Endothelial cell of umbilical vein (primary cell): ENCODE measurements at regions not wholly inside any gene's neighbourhood (a gene's known extent, or its start where the extent isn't known, plus 50 kb on each side); places are given as distances from the start of the nearest gene placed in this dataset.
"Not testable (repeated sequence)": the region's sequence is repeated elsewhere in the genome, so short reads cannot be mapped to it uniquely, and the experiment has no call there.

ENCODE experiments used
- BruUV-seq: library from RNA; stranded (reverse); fragments of 400-500 nt; replicated peaks from 2 replicates; lab custom pipeline; 2021; lab: Mats Ljungman, UMichigan
- CTCF ChIA-PET: fragments of 300-600, 350-600 bp; sonication (Branson Sonifier 250); formaldehyde crosslinking; loops from one replicate; lab custom pipeline; 2021; ENCODE audit warnings: antibody characterized with exemption, inconsistent platforms; lab: Charles Lee
- POLR2A ChIA-PET: fragments of 300-600, 350-600 bp; sonication (Branson Sonifier 250); formaldehyde crosslinking; loops from one replicate; lab custom pipeline; 2021; ENCODE audit warnings: antibody characterized with exemption, inconsistent platforms; lab: Charles Lee
- DNase-seq: peaks from one replicate; pipeline ENCODE4 v3.0.0-alpha.2; 2011; ENCODE audit warnings: low read depth, low spot score
- FAIRE-seq: peaks from 2 replicates; lab custom pipeline; 2011; peaks lifted over from hg19 to GRCh38; lab: Jason Lieb, UNC
- H2AFZ ChIP-seq: 2 replicates; pipeline ENCODE4 v1.6.0; 2012; ENCODE audit warnings: low read depth, low read length, control low read depth, inconsistent platforms
- H3K27ac ChIP-seq: 2 replicates; pipeline ENCODE4 v1.5.1; 2011; ENCODE audit warnings: low read depth, mild to moderate bottlenecking, control low read depth, low read length, moderate library complexity; ENCODE audit not compliant: insufficient read depth
- H3K27me3 ChIP-seq, 2 experiments: 2 replicates each; pipeline versions ENCODE4 v1.6.0 to v1.6.1; 2011; ENCODE audit warnings: low read length in 2 of 2, mixed read lengths in 1 of 2; ENCODE audit not compliant: control insufficient read depth in 2 of 2, insufficient read depth in 2 of 2
- H3K36me3 ChIP-seq, 2 experiments: 2 replicates in 1 of 2; 3 replicates in 1 of 2; pipeline ENCODE4 v1.5.1; 2011; ENCODE audit warnings: low read length in 2 of 2, mild to moderate bottlenecking in 1 of 2, moderate library complexity in 1 of 2; ENCODE audit not compliant: control insufficient read depth in 2 of 2, insufficient read depth in 2 of 2; ENCODE audit errors: extremely low read depth in 1 of 2
- H3K4me1 ChIP-seq: 3 replicates; pipeline ENCODE4 v1.5.1; 2011; ENCODE audit warnings: mild to moderate bottlenecking, low read length; ENCODE audit not compliant: control insufficient read depth, insufficient read depth; ENCODE audit errors: extremely low read depth
- H3K4me2 ChIP-seq: 2 replicates; pipeline ENCODE4 v1.6.1; 2011; ENCODE audit warnings: low read length, control low read depth, mixed read lengths; ENCODE audit not compliant: insufficient read depth
- H3K4me3 ChIP-seq, 3 experiments: fragments of 200-600 bp in 1 of 3; sonication (generic), shearing (Covaris generic) in 1 of 3; replicated peaks in 1 of 3; 2 replicates each; pipeline ENCODE4 v1.5.1; 2011 to 2016; ENCODE audit warnings: control low read depth in 3 of 3, low read length in 3 of 3, mild to moderate bottlenecking in 2 of 3, inconsistent platforms in 1 of 3, low read depth in 1 of 3, moderate library complexity in 1 of 3; ENCODE audit not compliant: insufficient read depth in 1 of 3
- H3K79me2 ChIP-seq: 2 replicates; pipeline ENCODE4 v1.6.0; 2012; ENCODE audit warnings: low read length, inconsistent platforms; ENCODE audit not compliant: control insufficient read depth, insufficient read depth
- H3K9ac ChIP-seq: replicated peaks from 2 replicates; pipeline ENCODE3; 2011; ENCODE audit warnings: low read length, control low read depth; ENCODE audit not compliant: insufficient read depth; ENCODE audit errors: extremely low read depth
- H3K9me1 ChIP-seq: replicated peaks from 3 replicates; pipeline ENCODE4 v1.6.0; 2011; ENCODE audit warnings: mild to moderate bottlenecking, low read length; ENCODE audit not compliant: control insufficient read depth, insufficient read depth; ENCODE audit errors: extremely low read depth
- H3K9me3 ChIP-seq: replicated peaks from 2 replicates; pipeline ENCODE4 v1.5.1; 2012; ENCODE audit warnings: low read length, inconsistent platforms; ENCODE audit not compliant: control insufficient read depth, insufficient read depth
- H4K20me1 ChIP-seq: replicated peaks from 2 replicates; pipeline ENCODE3; 2011; ENCODE audit warnings: mild to moderate bottlenecking, low read length; ENCODE audit not compliant: control insufficient read depth, insufficient read depth; ENCODE audit errors: extremely low read depth
- CTCF ChIP-seq, 2 donors: IDR thresholded peaks; 1 replicate in 1 of 2; 2 replicates in 1 of 2; pipeline ENCODE4 v1.5.1; 2011; ENCODE audit warnings: low read length in 2 of 2, mild to moderate bottlenecking in 2 of 2, moderate library complexity in 2 of 2, control low read depth in 1 of 2, inconsistent platforms in 1 of 2, low read depth in 1 of 2; ENCODE audit not compliant: insufficient read depth in 1 of 2; ENCODE audit errors: extremely low read depth in 1 of 2
- EZH2 ChIP-seq: IDR thresholded peaks from 2 replicates; pipeline ENCODE4 v1.6.1; 2012; ENCODE audit warnings: borderline replicate concordance, low read depth, mild to moderate bottlenecking, moderate library complexity, low read length, inconsistent platforms; ENCODE audit not compliant: severe bottlenecking
- FOS ChIP-seq: IDR thresholded peaks from 2 replicates; pipeline ENCODE4 v1.6.1; 2011; ENCODE audit warnings: mild to moderate bottlenecking, low read length, moderate library complexity, borderline replicate concordance; ENCODE audit not compliant: insufficient read depth
- GATA2 ChIP-seq: IDR thresholded peaks from 2 replicates; pipeline ENCODE4 v1.7.0; 2011; ENCODE audit warnings: low read depth, mild to moderate bottlenecking, moderate library complexity, mixed read lengths, low read length; ENCODE audit not compliant: insufficient read length, insufficient read depth
- JUN ChIP-seq: IDR thresholded peaks from 2 replicates; pipeline ENCODE4 v1.6.1; 2011; ENCODE audit warnings: borderline replicate concordance, low read depth; ENCODE audit not compliant: insufficient read length, insufficient read depth
- MAX ChIP-seq: IDR thresholded peaks from 2 replicates; pipeline ENCODE4 v1.6.1; 2011; ENCODE audit not compliant: insufficient read depth, insufficient read length
- MYC ChIP-seq: IDR thresholded peaks from one replicate; pipeline ENCODE4 v1.6.1; 2011; ENCODE audit warnings: mild to moderate bottlenecking, low read depth, low read length
- POLR2A ChIP-seq: IDR thresholded peaks from 2 replicates; pipeline ENCODE4 v1.6.1; 2012; ENCODE audit warnings: low read depth, mild to moderate bottlenecking, control low read depth, low read length
- POLR2AphosphoS5 ChIP-seq: IDR thresholded peaks from 2 replicates; pipeline ENCODE4 v1.6.1; 2012; ENCODE audit warnings: low read depth, mild to moderate bottlenecking, control low read depth, low read length, moderate library complexity; ENCODE audit not compliant: insufficient read depth
- dilution Hi-C: fragments of 300-500 bp; cut with MboI; formaldehyde crosslinking; loops from one replicate; pipeline ENCODE4 v1.15.0; 2019; ENCODE audit warnings: low sequenced_read_pairs; ENCODE audit not compliant: extremely low pct_ligation_motif_present
- intact Hi-C: fragments of 100-400 bp; cut with micrococcal nuclease; formaldehyde crosslinking; loops from one replicate; pipeline ENCODE4 v1.10.0; 2022

- H3K4me3 ChIP-seq, POLR2A ChIA-PET, H3K4me2 ChIP-seq, DNase-seq, H3K9ac ChIP-seq, BruUV-seq, H3K27me3 ChIP-seq, CTCF ChIA-PET, H3K27ac ChIP-seq, H2AFZ ChIP-seq, H3K36me3 ChIP-seq, H4K20me1 ChIP-seq, H3K4me1 ChIP-seq, H3K9me1 ChIP-seq, dilution Hi-C loops, intact Hi-C loops, H3K9me3 ChIP-seq, FAIRE-seq, H3K79me2 ChIP-seq: not testable (repeated sequence)
Observed at GRCh38 chrX:31014474-31014873, 57.4 kb downstream of the FTHL17 start.

- no peak overlapping the region for H3K4me3 ChIP-seq
- no peaks in the 10 kb centered on the region for H3K36me3 ChIP-seq
- no peaks in the 10 kb centered on the region for H3K9me1 ChIP-seq
- intact Hi-C loops (no loop called here), dilution Hi-C loops (no loop called here)
- no peaks in the 10 kb centered on the region for H3K9me3 ChIP-seq
- H3K27ac ChIP-seq, result no peak overlapping the region
- H3K4me2 ChIP-seq, result no peak overlapping the region
- TF ChIP-seq MYC (no peak), MAX (no peak), GATA2 (no peak), EZH2 (no peak), POLR2A (no peak), CTCF (IDR thresholded peaks at IDR 0.05; ENCODE audit: extremely low read depth in 1 of 2, insufficient read depth in 1 of 2, low read depth in 1 of 2, low read length in 2 of 2) (no peak), FOS (no peak), JUN (no peak), POLR2AphosphoS5 (no peak)
- no peaks in the 10 kb centered on the region for H3K79me2 ChIP-seq
- ChIA-PET CTCF (no interaction called here), POLR2A (no interaction called here)
- no peak overlapping the region for H2AFZ ChIP-seq
- no peaks in the 10 kb centered on the region for H3K27me3 ChIP-seq
- no peaks in the 10 kb centered on the region for H3K4me1 ChIP-seq
- BruUV-seq, result no TSS peak
- H3K9ac ChIP-seq, result no peak overlapping the region
- DNase-seq (no peak), FAIRE-seq (no peak)
- H4K20me1 ChIP-seq, result no peaks in the 10 kb centered on the region
Observed at GRCh38 chrX:31012509-31013025, 59.3 kb downstream of the FTHL17 start.
